ENCODE measurements at regions not wholly inside any gene's neighbourhood (a gene's known extent, or its start where the extent isn't known, plus 50 kb on each side); places are given as distances from the start of the nearest gene placed in this dataset.

DNA sequence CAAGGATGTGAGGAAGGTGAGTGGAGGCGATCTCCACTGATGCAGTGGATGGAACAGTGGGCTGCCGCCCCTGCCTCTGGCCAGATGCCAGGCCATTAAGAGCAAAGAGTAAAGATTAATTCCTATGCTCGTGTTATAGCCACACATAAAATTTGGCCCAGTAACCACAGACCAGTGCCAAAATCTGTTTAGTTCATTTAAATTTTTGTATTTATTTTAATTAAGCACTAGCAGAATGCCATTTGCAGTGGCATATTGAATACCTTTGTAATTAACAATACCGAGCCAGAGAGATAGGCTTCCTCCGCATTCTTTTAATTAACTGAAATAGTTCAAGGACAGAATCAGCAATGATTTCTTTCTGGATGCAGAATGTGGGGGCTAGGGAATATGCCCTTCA is 179.8 kb downstream of the MED10 start:
- TF ChIP-seq EZH2 (IDR thresholded peaks at IDR 0.05; ENCODE audit: borderline replicate concordance, low read depth, low read length, poor library complexity, severe bottlenecking) (no peak), CTCF (conservative IDR thresholded peaks at IDR 0.05; ENCODE audit: low read depth, low read length) (no peak)
